PC-3 (cell line): ENCODE measurements at regions not wholly inside any gene's neighbourhood (a gene's known extent, or its start where the extent isn't known, plus 50 kb on each side); places are given as distances from the start of the nearest gene placed in this dataset.

ENCODE experiments used
- EZH2 ChIP-seq: fragments of 300-600 bp; sonication (generic); IDR thresholded peaks from one replicate; pipeline ENCODE4 v1.6.1; 2017; ENCODE audit warnings: antibody characterized with exemption, mild to moderate bottlenecking, low read length; ENCODE audit not compliant: unreplicated experiment
- EZH2phosphoT487 ChIP-seq: fragments of 300-600 bp; sonication (generic); IDR thresholded peaks from 2 replicates; pipeline ENCODE4 v1.6.1; 2018; ENCODE audit warnings: mild to moderate bottlenecking, antibody characterized with exemption, low read length, borderline replicate concordance
- TF ChIP-seq, protein P1 (sequence below): fragments of 300-600 bp; sonication (generic); conservative IDR thresholded peaks from 2 replicates; pipeline ENCODE4 v1.5.1; 2017; ENCODE audit warnings: antibody characterized with exemption, low read depth, mild to moderate bottlenecking, low read length

- TF ChIP-seq, protein P1, sequence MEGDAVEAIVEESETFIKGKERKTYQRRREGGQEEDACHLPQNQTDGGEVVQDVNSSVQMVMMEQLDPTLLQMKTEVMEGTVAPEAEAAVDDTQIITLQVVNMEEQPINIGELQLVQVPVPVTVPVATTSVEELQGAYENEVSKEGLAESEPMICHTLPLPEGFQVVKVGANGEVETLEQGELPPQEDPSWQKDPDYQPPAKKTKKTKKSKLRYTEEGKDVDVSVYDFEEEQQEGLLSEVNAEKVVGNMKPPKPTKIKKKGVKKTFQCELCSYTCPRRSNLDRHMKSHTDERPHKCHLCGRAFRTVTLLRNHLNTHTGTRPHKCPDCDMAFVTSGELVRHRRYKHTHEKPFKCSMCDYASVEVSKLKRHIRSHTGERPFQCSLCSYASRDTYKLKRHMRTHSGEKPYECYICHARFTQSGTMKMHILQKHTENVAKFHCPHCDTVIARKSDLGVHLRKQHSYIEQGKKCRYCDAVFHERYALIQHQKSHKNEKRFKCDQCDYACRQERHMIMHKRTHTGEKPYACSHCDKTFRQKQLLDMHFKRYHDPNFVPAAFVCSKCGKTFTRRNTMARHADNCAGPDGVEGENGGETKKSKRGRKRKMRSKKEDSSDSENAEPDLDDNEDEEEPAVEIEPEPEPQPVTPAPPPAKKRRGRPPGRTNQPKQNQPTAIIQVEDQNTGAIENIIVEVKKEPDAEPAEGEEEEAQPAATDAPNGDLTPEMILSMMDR: no peak
- no peak for TF ChIP-seq EZH2phosphoT487
- no peak for TF ChIP-seq EZH2
These were observed 250.4 kb upstream of the SLC16A7 start for GRCh38 chr12:59345406-59345805.
